Endothelial cell (in vitro differentiated cells): ENCODE measurements at regions not wholly inside any gene's neighbourhood (a gene's known extent, or its start where the extent isn't known, plus 50 kb on each side); places are given as distances from the start of the nearest gene placed in this dataset.
A peak's percentile ranks its signal among the peaks of the same experiment; 100 is the strongest.

Source experiments
- DNase-seq: peaks from one replicate; pipeline ENCODE4 v3.0.0; 2021; ENCODE audit warnings: low spot score
- H3K27ac Mint-ChIP-seq: one replicate; pipeline ENCODE4 v1.8.0; 2021; ENCODE audit warnings: mixed read lengths, inconsistent platforms; ENCODE audit not compliant: unreplicated experiment
- H3K27me3 Mint-ChIP-seq: one replicate; pipeline ENCODE4 v1.8.0; 2021; ENCODE audit warnings: mild to moderate bottlenecking, moderate library complexity, mixed read lengths, inconsistent platforms; ENCODE audit not compliant: unreplicated experiment
- H3K36me3 Mint-ChIP-seq: one replicate; pipeline ENCODE4 v1.8.0; 2021; ENCODE audit warnings: mild to moderate bottlenecking, low read depth, mixed read lengths, inconsistent platforms; ENCODE audit not compliant: unreplicated experiment
- H3K4me1 Mint-ChIP-seq: one replicate; pipeline ENCODE4 v1.8.0; 2021; ENCODE audit warnings: mild to moderate bottlenecking, mixed read lengths, inconsistent platforms; ENCODE audit not compliant: unreplicated experiment
- H3K4me3 Mint-ChIP-seq: one replicate; pipeline ENCODE4 v1.8.0; 2021; ENCODE audit warnings: mild to moderate bottlenecking, mixed read lengths, inconsistent platforms; ENCODE audit not compliant: unreplicated experiment
- H3K9me3 Mint-ChIP-seq: one replicate; pipeline ENCODE4 v1.8.0; 2021; ENCODE audit warnings: mixed read lengths, inconsistent platforms; ENCODE audit not compliant: unreplicated experiment
- TF ChIP-seq, protein P1 (sequence below): fragments of 200-600 bp; sonication (generic); IDR thresholded peaks from one replicate; pipeline ENCODE4 v1.5.0; 2021; ENCODE audit warnings: antibody characterized with exemption; ENCODE audit not compliant: unreplicated experiment

DNA sequence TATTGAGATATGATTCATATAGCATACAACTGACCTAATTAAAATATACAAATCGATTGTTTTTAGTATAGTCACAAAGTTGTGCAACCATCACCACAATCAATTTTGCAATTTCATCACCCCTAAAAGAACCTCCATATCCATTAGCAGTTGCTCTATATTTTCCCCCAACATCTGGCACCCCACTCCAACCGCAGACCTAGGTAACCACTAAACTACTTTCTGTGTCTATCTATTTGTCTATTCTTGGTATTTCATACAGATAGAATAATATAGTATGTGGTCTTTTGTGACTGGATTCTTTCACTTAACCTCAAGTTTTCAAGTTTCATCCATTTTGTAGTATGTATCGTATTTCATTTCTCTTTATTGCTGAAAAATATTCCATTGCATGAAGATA is 126.0 kb upstream of the CRY1 start:
- no peak for DNase-seq
- Mint-ChIP-seq H3K27me3 (peaks cover 2% of the 10 kb centered on the region), H3K27ac (no peak overlapping the region), H3K4me1 (no peaks in the 10 kb centered on the region), H3K36me3 (peaks cover 3% of the 10 kb centered on the region), H3K9me3 (no peaks in the 10 kb centered on the region), H3K4me3 (no peak overlapping the region)
- TF ChIP-seq, protein P1, sequence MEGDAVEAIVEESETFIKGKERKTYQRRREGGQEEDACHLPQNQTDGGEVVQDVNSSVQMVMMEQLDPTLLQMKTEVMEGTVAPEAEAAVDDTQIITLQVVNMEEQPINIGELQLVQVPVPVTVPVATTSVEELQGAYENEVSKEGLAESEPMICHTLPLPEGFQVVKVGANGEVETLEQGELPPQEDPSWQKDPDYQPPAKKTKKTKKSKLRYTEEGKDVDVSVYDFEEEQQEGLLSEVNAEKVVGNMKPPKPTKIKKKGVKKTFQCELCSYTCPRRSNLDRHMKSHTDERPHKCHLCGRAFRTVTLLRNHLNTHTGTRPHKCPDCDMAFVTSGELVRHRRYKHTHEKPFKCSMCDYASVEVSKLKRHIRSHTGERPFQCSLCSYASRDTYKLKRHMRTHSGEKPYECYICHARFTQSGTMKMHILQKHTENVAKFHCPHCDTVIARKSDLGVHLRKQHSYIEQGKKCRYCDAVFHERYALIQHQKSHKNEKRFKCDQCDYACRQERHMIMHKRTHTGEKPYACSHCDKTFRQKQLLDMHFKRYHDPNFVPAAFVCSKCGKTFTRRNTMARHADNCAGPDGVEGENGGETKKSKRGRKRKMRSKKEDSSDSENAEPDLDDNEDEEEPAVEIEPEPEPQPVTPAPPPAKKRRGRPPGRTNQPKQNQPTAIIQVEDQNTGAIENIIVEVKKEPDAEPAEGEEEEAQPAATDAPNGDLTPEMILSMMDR, result no peak

DNA sequence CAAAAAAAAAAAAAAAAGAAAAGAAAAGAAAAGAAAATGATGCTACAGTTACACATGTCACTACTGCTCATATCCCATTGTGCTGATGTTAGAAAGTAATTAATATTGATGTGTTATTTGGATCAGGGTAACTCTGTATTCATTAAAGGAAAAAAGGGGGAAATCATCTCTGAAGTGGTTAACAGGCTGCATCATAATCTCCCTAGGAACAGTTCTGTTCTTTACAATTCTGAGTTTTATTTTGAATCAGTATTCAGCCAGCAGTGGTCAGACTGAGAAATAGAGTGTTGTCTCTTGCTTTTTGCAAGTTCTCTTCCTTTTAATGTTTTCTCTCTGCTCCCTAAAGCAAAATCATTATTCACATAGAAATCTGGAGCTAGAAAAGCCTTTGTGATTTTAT is 128.6 kb upstream of the CRY1 start:
- peaks cover 14% of the 10 kb centered on the region for H3K4me1 Mint-ChIP-seq
- no peaks in the 10 kb centered on the region for H3K9me3 Mint-ChIP-seq
- H3K27me3 Mint-ChIP-seq, result peaks cover 2% of the 10 kb centered on the region
- H3K36me3 Mint-ChIP-seq, result peaks cover 3% of the 10 kb centered on the region
- TF ChIP-seq, protein P1, result no peak
- DNase-seq, result no peak
- H3K4me3 Mint-ChIP-seq, result no peak overlapping the region
- no peak overlapping the region for H3K27ac Mint-ChIP-seq

DNA sequence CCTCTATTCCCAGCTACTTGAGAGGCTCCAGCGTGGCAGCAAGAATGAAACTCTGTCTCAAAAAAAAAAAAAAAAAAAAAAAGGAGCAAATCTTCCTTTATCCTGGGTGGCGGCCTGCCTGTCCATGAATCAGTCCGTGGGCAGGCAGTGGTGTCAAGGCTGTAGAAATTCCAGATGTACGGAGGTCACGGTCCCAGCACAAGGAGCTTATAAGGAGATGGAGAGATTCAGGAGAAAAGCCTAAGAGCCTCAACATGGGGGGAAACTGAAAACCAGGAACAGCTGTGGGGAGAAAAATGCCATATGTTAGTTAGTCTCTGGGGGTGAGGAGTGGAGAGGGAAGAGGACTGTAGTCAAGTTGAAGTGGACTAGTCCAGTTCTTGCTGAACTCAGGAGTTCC is 130.5 kb upstream of the CRY1 start:
- H3K9me3 Mint-ChIP-seq, result no peaks in the 10 kb centered on the region
- H3K4me1 Mint-ChIP-seq, result peaks cover 17% of the 10 kb centered on the region
- DNase-seq, result no peak
- H3K36me3 Mint-ChIP-seq, result no peaks in the 10 kb centered on the region
- no peak overlapping the region for H3K4me3 Mint-ChIP-seq
- TF ChIP-seq, protein P1, result no peak
- H3K27me3 Mint-ChIP-seq, result peaks cover 2% of the 10 kb centered on the region
- no peak overlapping the region for H3K27ac Mint-ChIP-seq

DNA sequence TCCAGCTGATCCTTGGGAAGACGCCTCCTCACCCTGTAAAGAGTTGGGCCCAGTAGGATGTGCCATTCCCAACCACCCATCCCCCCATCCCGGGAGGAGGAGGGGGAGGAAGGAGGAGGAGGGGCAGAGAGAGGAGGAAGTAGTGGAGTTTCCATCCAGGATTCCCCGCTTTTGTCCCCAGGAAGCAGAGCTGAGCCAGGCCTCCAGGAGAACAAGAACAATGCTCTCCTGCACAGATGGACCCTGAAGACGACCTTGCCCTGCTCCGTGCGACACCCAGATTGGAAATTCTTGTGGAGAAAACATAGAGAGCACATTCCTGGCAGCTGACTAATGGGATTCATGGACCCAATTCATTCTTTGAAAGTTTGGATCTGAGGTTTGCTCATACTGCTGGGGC is 132.3 kb upstream of the CRY1 start:
- H3K27ac Mint-ChIP-seq, result peak overlapping the region; percentile 81
- TF ChIP-seq, protein P1, result no peak

DNA sequence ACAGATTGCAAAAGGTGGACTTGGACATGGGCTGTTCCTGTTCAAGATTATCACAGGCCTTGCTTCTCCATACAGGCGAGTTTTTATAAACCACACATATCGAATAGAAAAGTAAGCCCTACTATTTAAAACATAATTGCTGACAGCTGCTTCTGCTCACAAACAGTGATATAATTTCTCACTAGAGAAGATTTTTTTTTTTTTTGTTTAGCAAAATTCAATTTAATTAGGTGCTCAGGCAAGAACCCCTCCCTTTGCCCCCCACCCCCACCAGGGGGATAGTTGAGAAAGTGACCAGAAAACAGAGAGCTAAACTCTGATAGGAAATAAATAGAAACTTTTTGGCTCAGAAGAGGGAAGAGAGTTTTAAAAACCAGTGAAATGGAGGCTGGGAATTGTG is 132.8 kb upstream of the CRY1 start:
- Mint-ChIP-seq H3K36me3 (no peaks in the 10 kb centered on the region), H3K4me3 (no peak overlapping the region), H3K27ac (peak overlapping the region; percentile 81), H3K9me3 (no peaks in the 10 kb centered on the region), H3K27me3 (peaks cover 2% of the 10 kb centered on the region), H3K4me1 (peaks cover 17% of the 10 kb centered on the region)
- TF ChIP-seq, protein P1, result no peak
- no peak for DNase-seq

More for the DNA sequence above, 132.3 kb upstream of the CRY1 start:
- peak; percentile 41 for DNase-seq
- no peaks in the 10 kb centered on the region for H3K9me3 Mint-ChIP-seq
- peaks cover 2% of the 10 kb centered on the region for H3K27me3 Mint-ChIP-seq
- no peak overlapping the region for H3K4me3 Mint-ChIP-seq
- peaks cover 17% of the 10 kb centered on the region for H3K4me1 Mint-ChIP-seq
- H3K36me3 Mint-ChIP-seq, result no peaks in the 10 kb centered on the region
